HCT116 (cell line): ENCODE measurements at regions not wholly inside any gene's neighbourhood (a gene's known extent, or its start where the extent isn't known, plus 50 kb on each side); places are given as distances from the start of the nearest gene placed in this dataset.

Source experiments
- ATAC-seq: fragments of 200-7000 bp; cut with Tn5 transposase; 2 replicates; pipeline ENCODE4 v1.9.1; 2020; ENCODE audit warnings: mild to moderate bottlenecking, moderate library complexity
- BruUV-seq: library from RNA; stranded (reverse); fragments of 400-500 nt; replicated peaks from 2 replicates; lab custom pipeline; 2021; lab: Mats Ljungman, UMichigan
- CTCF ChIA-PET: fragments of 300-600 bp; sonication (Branson Sonifier 250); formaldehyde crosslinking; loops from one replicate; lab custom pipeline; 2021; ENCODE audit warnings: antibody characterized with exemption; lab: Charles Lee
- POLR2A ChIA-PET: fragments of 300-600, 350-600 bp; sonication (Branson Sonifier 250); formaldehyde crosslinking; loops from one replicate; lab custom pipeline; 2021; ENCODE audit warnings: antibody characterized with exemption; lab: Charles Lee
- RAD21 ChIA-PET, 2 experiments: fragments of 300-600 bp; sonication (Branson Sonifier 250); formaldehyde crosslinking; loops; one replicate each; lab custom pipeline; 2023; ENCODE audit warnings: low total read pairs in 2 of 2; ENCODE audit not compliant: uncharacterized antibody in 2 of 2, unreplicated experiment in 2 of 2, low non-redundant PET in 1 of 2; lab: Charles Lee
- DNase-seq: peaks from one replicate; pipeline ENCODE4 v3.0.0-alpha.2; 2010; ENCODE audit warnings: low read depth, low spot score
- H2AFZ ChIP-seq: fragments of 200-600 bp; shearing (Covaris generic), sonication (generic); 2 replicates; pipeline ENCODE4 v1.6.1; 2017; ENCODE audit warnings: low read depth, mixed run types, mixed read lengths, antibody characterized with exemption, low read length; ENCODE audit not compliant: poor library complexity, severe bottlenecking
- H3K27ac ChIP-seq: 2 replicates; pipeline ENCODE4 v1.5.1; 2012; ENCODE audit warnings: low read depth, low read length
- H3K27me3 ChIP-seq: fragments of 200-600 bp; sonication (generic); 2 replicates; pipeline ENCODE4 v1.6.1; 2016; ENCODE audit warnings: mixed run types, low read length, mixed read lengths; ENCODE audit not compliant: insufficient read depth
- H3K36me3 ChIP-seq, 2 experiments: fragments of 200-500 bp in 1 of 2; fragments of 200-600 bp in 1 of 2; sonication (Bioruptor generic) in 1 of 2; sonication (generic) in 1 of 2; 2 replicates each; pipeline versions ENCODE4 v1.5.1 to v1.6.1; 2014 to 2016; ENCODE audit warnings: low read length in 2 of 2, inconsistent platforms in 1 of 2, mixed read lengths in 1 of 2, mixed run types in 1 of 2; ENCODE audit not compliant: insufficient read depth in 2 of 2, control insufficient read depth in 1 of 2
- H3K4me1 ChIP-seq, 2 experiments: fragments of 200-600 bp in 1 of 2; sonication (generic) in 1 of 2; 2 replicates each; pipeline versions ENCODE4 v1.5.1 to v1.6.1; 2012 to 2017; ENCODE audit warnings: low read length in 2 of 2, inconsistent platforms in 1 of 2, mild to moderate bottlenecking in 1 of 2, mixed read lengths in 1 of 2, mixed run types in 1 of 2, moderate library complexity in 1 of 2; ENCODE audit not compliant: insufficient read depth in 2 of 2, control insufficient read depth in 1 of 2
- H3K4me2 ChIP-seq: fragments of 200-600 bp; sonication (generic); 2 replicates; pipeline ENCODE4 v1.6.1; 2017; ENCODE audit warnings: mixed run types, low read length, mixed read lengths
- H3K4me3 ChIP-seq, 2 experiments: fragments of 200-600 bp in 1 of 2; sonication (generic) in 1 of 2; replicated peaks in 1 of 2; 2 replicates each; pipeline ENCODE4 v1.5.1; 2011 to 2016; ENCODE audit warnings: low read length in 2 of 2, control low read depth in 1 of 2, low read depth in 1 of 2, mild to moderate bottlenecking in 1 of 2, mixed read lengths in 1 of 2, mixed run types in 1 of 2
- H3K79me2 ChIP-seq: fragments of 200-600 bp; sonication (generic); 2 replicates; pipeline ENCODE4 v1.6.1; 2017; ENCODE audit warnings: mild to moderate bottlenecking, mixed run types, low read length, moderate library complexity, mixed read lengths; ENCODE audit not compliant: insufficient read depth
- H3K9ac ChIP-seq: fragments of 200-600 bp; sonication (generic); 2 replicates; pipeline ENCODE4 v1.6.1; 2016; ENCODE audit warnings: low read length, mixed read lengths
- H3K9me2 ChIP-seq: fragments of 200-600 bp; sonication (generic), shearing (Covaris generic); 2 replicates; pipeline ENCODE4 v1.6.1; 2017; ENCODE audit warnings: mixed run types, mild to moderate bottlenecking, moderate library complexity; ENCODE audit not compliant: insufficient read depth
- H3K9me3 ChIP-seq, 2 experiments: fragments of 200-500 bp in 1 of 2; fragments of 200-600 bp in 1 of 2; sonication (Bioruptor generic) in 1 of 2; sonication (generic) in 1 of 2; 2 replicates each; pipeline ENCODE4 v1.6.1; 2014 to 2017; ENCODE audit warnings: low read length in 2 of 2, mixed read lengths in 2 of 2, inconsistent platforms in 1 of 2, low read depth in 1 of 2, mild to moderate bottlenecking in 1 of 2, mixed run types in 1 of 2, moderate library complexity in 1 of 2; ENCODE audit not compliant: control insufficient read depth in 1 of 2, insufficient read depth in 1 of 2
- H4K20me1 ChIP-seq: fragments of 200-600 bp; sonication (generic), shearing (Covaris generic); 2 replicates; pipeline ENCODE4 v1.6.1; 2017; ENCODE audit warnings: mixed run types, mild to moderate bottlenecking, moderate library complexity; ENCODE audit not compliant: insufficient read depth
- CBX3 ChIP-seq: IDR thresholded peaks from 2 replicates; pipeline ENCODE4 v1.6.1; 2012; ENCODE audit warnings: low read depth
- ELF1 ChIP-seq: IDR thresholded peaks from 2 replicates; pipeline ENCODE4 v1.6.1; 2012; ENCODE audit warnings: low read depth, borderline replicate concordance
- EZH2phosphoT487 ChIP-seq: fragments of 200-600 bp; IDR thresholded peaks from 2 replicates; pipeline ENCODE4 v1.6.1; 2018; ENCODE audit warnings: antibody characterized with exemption, borderline replicate concordance
- FOSL1 ChIP-seq: IDR thresholded peaks from 2 replicates; pipeline ENCODE4 v1.6.1; 2012; ENCODE audit warnings: low read depth
- YY1 ChIP-seq: IDR thresholded peaks from 2 replicates; pipeline ENCODE4 v1.6.1; 2011; ENCODE audit warnings: low read length, low read depth, moderate library complexity, mild to moderate bottlenecking; ENCODE audit not compliant: insufficient replicate concordance; ENCODE audit errors: extremely low read depth
- intact Hi-C: fragments of 100-400 bp; cut with micrococcal nuclease; formaldehyde crosslinking; loops from 2 replicates; pipeline ENCODE4 v1.10.0; 2022
- TF ChIP-seq, protein P1 (sequence below): IDR thresholded peaks from 2 replicates; pipeline ENCODE4 v1.6.1; 2012; ENCODE audit warnings: low read depth
- TF ChIP-seq, protein P2 (sequence below): IDR thresholded peaks from 2 replicates; pipeline ENCODE4 v1.6.1; 2012
- TF ChIP-seq, protein P3 (sequence below): IDR thresholded peaks from 2 replicates; pipeline ENCODE4 v1.6.1; 2012

DNA sequence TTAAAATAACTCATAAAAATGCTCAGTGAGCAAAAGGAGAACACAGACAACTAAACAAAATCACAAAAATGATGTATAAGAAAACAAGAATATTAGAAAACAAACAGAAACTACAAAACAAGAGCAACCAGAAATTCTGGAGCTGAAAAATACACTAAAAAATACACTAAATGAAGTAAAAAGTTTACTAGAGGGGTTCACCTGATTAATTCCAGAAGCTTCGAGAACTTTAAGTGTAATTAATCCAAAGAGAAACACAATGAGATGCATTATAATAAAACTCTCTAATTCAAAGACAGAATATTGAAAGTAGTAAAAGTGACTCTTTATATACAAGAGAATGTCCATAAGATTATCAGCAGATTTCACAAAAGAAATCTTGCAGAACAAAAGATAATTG is 558.4 kb downstream of the CCER1 start:
- Histone ChIP-seq H3K27me3 (no peaks in the 10 kb centered on the region), H3K9ac (no peak overlapping the region), H3K9me3 (no peaks in the 10 kb centered on the region; a peak in 1 of 4 replicates), H2AFZ (no peak overlapping the region), H3K36me3 (no peaks in the 10 kb centered on the region), H3K4me1 (no peaks in the 10 kb centered on the region), H4K20me1 (no peaks in the 10 kb centered on the region), H3K4me3 (no peak overlapping the region), H3K9me2 (no peaks in the 10 kb centered on the region; the same call in 1 of the 2 replicates), H3K27ac (no peak overlapping the region), H3K4me2 (no peak overlapping the region), H3K79me2 (no peaks in the 10 kb centered on the region)
- ChIA-PET POLR2A (no interaction called here), RAD21 (no interaction called here), CTCF (no interaction called here)
- intact Hi-C loops, result no loop called here
- BruUV-seq, result no TSS peak
- TF ChIP-seq, protein P1, sequence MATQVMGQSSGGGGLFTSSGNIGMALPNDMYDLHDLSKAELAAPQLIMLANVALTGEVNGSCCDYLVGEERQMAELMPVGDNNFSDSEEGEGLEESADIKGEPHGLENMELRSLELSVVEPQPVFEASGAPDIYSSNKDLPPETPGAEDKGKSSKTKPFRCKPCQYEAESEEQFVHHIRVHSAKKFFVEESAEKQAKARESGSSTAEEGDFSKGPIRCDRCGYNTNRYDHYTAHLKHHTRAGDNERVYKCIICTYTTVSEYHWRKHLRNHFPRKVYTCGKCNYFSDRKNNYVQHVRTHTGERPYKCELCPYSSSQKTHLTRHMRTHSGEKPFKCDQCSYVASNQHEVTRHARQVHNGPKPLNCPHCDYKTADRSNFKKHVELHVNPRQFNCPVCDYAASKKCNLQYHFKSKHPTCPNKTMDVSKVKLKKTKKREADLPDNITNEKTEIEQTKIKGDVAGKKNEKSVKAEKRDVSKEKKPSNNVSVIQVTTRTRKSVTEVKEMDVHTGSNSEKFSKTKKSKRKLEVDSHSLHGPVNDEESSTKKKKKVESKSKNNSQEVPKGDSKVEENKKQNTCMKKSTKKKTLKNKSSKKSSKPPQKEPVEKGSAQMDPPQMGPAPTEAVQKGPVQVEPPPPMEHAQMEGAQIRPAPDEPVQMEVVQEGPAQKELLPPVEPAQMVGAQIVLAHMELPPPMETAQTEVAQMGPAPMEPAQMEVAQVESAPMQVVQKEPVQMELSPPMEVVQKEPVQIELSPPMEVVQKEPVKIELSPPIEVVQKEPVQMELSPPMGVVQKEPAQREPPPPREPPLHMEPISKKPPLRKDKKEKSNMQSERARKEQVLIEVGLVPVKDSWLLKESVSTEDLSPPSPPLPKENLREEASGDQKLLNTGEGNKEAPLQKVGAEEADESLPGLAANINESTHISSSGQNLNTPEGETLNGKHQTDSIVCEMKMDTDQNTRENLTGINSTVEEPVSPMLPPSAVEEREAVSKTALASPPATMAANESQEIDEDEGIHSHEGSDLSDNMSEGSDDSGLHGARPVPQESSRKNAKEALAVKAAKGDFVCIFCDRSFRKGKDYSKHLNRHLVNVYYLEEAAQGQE, result no peak
- TF ChIP-seq CBX3, result no peak
- TF ChIP-seq, protein P2, sequence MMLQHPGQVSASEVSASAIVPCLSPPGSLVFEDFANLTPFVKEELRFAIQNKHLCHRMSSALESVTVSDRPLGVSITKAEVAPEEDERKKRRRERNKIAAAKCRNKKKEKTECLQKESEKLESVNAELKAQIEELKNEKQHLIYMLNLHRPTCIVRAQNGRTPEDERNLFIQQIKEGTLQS, result no peak
- TF ChIP-seq, protein P3, sequence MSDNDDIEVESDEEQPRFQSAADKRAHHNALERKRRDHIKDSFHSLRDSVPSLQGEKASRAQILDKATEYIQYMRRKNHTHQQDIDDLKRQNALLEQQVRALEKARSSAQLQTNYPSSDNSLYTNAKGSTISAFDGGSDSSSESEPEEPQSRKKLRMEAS, result no peak
- no peak for TF ChIP-seq FOSL1
- TF ChIP-seq EZH2phosphoT487, result no peak
- ATAC-seq (no peak), DNase-seq (no peak)

- BruUV-seq, result no TSS peak
- H3K27me3 ChIP-seq, result no peaks in the 10 kb centered on the region
- CTCF ChIA-PET, result no interaction called here
- no peak overlapping the region for H3K27ac ChIP-seq
- no peak overlapping the region for H2AFZ ChIP-seq
- TF ChIP-seq EZH2phosphoT487, result no peak
- no peak for TF ChIP-seq ELF1
- TF ChIP-seq, protein P3, result no peak
- no peak for TF ChIP-seq YY1
- TF ChIP-seq, all 23 proteins: peak for 0
- Histone ChIP-seq H3K79me2 (no peaks in the 10 kb centered on the region), H3K9me2 (0 out of 2 replicates have a peak, but pooled peaks cover 4% of the 10 kb centered on the region), H3K9ac (no peak overlapping the region), H3K9me3 (no peaks in the 10 kb centered on the region; a peak in 1 of 4 replicates), H3K4me2 (no peak overlapping the region), H3K4me3 (no peak overlapping the region), H3K36me3 (no peaks in the 10 kb centered on the region), H3K4me1 (no peaks in the 10 kb centered on the region), H4K20me1 (no peaks in the 10 kb centered on the region)
- intact Hi-C loops, result no loop called here
- ATAC-seq (no peak), DNase-seq (no peak)
- POLR2A ChIA-PET, result no interaction called here
- RAD21 ChIA-PET, result no interaction called here
Observed at GRCh38 chr12:90393652-90394051, 561.3 kb downstream of the CCER1 start.
